HG03342 (cell line): ENCODE measurements at regions not wholly inside any gene's neighbourhood (a gene's known extent, or its start where the extent isn't known, plus 50 kb on each side); places are given as distances from the start of the nearest gene placed in this dataset.

ENCODE experiments used
- ATAC-seq: cut with Tn5 transposase; IDR thresholded peaks from one replicate; pipeline ENCODE4 v1.9.1; 2021; ENCODE audit warnings: mild to moderate bottlenecking, moderate library complexity; ENCODE audit not compliant: unreplicated experiment

GRCh38 chr18:42258301-42258965 lies 303.4 kb downstream of the PIK3C3 start:
- no peak for ATAC-seq

- ATAC-seq, result no peak
Measured at GRCh38 chr18:42261731-42262130, 306.7 kb downstream of the PIK3C3 start.

- no peak for ATAC-seq
Measured at GRCh38 chr18:42264497-42264896, 309.5 kb downstream of the PIK3C3 start.

DNA sequence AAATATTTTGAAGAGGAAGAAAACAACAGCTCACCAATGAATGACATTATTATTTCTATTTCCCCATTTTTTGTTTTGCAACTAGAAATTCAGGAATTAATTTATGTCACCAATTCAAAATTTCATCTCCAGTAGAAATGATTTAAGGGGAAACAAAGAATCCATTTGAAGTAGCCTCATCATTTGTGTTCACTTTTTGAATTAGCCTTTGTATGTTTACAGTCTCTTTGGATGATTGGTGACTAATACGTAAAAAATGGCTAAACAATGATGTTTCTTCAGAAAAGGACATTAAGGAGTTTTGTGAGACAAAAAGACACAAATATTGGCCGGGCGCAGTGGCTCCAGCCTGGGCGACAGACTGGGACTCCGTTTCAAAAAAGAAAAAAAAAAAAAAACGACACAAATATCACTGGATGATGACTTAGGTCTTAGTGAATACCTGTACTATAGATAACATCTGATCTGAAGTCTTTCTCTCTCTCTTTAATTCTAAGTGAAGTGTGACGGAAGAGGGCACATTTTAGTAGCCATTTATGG lies 313.2 kb downstream of the PIK3C3 start:
- ATAC-seq, result no peak

DNA sequence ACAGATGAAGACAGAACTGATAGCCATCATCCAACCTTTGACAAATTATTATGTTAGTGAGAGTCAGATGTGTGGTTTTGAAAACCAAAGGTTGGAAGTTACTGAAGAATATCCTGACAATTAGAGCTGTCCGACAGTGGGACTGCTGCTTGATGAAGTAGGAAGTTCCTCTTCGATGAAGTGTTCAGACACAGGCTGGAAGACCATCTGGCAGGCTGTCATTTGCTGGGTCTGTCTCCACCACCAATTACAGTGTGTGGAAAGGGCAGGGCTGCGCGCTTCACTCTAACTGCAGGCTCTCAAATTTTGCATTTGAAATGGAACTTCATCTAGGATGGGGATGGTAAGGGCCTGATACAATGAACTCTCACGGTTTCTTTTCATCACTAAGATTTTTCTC lies 313.8 kb downstream of the PIK3C3 start:
- no peak for ATAC-seq

GRCh38 chr18:42271647-42272414 lies 316.8 kb downstream of the PIK3C3 start:
- ATAC-seq, result no peak

- no peak for ATAC-seq
Measured at GRCh38 chr18:42274488-42275137, 319.6 kb downstream of the PIK3C3 start.

DNA sequence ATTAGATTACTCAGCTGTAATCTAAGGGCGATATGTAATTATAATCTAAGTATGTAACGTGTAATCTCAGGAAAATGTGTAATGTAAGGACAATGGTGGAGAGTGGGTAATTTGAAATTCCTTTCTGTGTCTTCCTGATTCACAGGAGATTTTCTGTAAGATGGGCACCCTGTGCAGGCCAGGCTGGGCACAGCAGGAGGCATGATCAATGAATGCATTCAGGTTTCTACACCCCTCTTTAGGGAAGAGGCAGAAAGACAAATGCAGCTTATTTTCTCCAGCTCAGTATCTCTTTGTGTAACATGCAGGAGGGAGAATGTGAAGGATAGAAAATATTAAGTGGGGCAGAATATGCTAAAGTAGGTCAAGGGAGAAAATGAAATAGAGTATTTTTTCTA lies 320.1 kb downstream of the PIK3C3 start:
- no peak for ATAC-seq

- ATAC-seq, result no peak
Measured at GRCh38 chr18:42275949-42276730, 321.1 kb downstream of the PIK3C3 start.

GRCh38 chr18:42281124-42281523 lies 326.1 kb downstream of the PIK3C3 start:
- ATAC-seq, result no peak

GRCh38 chr18:42281851-42282250 lies 326.8 kb downstream of the PIK3C3 start:
- no peak for ATAC-seq

GRCh38 chr18:42287047-42287446 lies 332.0 kb downstream of the PIK3C3 start:
- no peak for ATAC-seq

- ATAC-seq, result no peak
Measured at GRCh38 chr18:42288129-42288528, 333.1 kb downstream of the PIK3C3 start.

GRCh38 chr18:42289526-42289925 lies 334.5 kb downstream of the PIK3C3 start:
- no peak for ATAC-seq

DNA sequence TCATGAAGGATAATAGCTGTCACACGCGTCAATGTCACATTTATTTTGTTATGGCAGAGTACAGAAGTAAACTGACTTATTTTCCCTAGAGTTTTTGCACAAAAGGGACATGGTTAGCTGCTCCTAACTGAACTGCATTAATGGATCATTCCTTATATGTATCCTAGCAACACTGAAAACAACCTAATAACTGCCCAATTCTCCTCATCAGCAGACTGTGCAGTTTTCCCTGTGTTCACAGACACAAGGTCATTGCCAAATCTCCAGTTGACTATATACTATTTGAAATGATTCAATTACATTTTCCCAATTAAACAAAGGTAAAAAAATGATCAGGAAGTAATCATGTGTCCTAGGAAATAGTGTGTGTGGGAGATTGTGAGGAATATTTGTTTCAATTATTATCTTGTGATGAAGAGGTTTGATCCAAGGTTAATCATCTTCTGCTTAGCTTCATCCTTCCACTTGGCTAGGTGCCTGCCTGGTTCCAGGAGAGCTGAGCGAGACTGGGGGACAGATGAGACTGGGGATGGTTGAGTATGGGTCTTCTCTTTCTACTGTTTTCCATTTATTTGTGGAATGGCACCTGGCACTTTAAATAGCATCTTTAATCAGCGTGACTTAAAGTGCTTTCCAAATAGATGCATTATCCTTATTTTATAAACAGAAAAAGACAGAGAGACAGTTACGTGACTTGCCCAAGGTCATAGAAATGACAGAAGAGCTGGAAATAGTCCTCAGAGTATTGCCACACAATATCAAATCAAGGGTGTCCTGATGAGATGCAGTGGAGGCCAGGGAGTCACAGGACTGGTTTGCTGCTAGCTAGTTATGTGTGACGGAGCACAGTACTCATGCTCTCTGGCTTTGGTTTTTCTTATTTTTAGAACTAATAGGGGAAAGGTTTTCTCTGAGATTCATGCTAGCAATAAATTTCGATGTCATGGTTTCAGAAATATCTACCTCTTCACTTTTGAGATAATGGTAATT lies 335.6 kb downstream of the PIK3C3 start:
- no peak for ATAC-seq

DNA sequence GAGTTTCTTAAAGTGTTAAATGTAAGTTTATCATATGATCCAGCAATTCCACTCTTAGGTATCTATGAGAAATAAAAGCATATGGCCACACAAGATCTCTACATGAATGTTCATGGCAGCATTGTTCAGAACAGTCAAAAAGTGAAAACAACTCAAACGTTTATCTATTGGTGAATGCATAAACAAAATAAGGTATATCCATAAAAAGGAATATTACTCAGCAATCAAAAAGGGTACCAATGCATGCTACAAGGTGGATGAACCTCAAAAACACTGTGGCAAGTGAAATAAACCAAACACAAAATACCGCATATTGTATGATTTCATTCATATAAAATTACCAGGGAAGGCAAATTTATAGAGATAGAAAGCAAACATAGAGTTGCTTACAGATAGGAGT lies 337.6 kb downstream of the PIK3C3 start:
- no peak for ATAC-seq

- no peak for ATAC-seq
Measured at GRCh38 chr18:42296192-42296591, 341.2 kb downstream of the PIK3C3 start.

- ATAC-seq, result no peak
Measured at GRCh38 chr18:42296723-42297122, 341.7 kb downstream of the PIK3C3 start.

DNA sequence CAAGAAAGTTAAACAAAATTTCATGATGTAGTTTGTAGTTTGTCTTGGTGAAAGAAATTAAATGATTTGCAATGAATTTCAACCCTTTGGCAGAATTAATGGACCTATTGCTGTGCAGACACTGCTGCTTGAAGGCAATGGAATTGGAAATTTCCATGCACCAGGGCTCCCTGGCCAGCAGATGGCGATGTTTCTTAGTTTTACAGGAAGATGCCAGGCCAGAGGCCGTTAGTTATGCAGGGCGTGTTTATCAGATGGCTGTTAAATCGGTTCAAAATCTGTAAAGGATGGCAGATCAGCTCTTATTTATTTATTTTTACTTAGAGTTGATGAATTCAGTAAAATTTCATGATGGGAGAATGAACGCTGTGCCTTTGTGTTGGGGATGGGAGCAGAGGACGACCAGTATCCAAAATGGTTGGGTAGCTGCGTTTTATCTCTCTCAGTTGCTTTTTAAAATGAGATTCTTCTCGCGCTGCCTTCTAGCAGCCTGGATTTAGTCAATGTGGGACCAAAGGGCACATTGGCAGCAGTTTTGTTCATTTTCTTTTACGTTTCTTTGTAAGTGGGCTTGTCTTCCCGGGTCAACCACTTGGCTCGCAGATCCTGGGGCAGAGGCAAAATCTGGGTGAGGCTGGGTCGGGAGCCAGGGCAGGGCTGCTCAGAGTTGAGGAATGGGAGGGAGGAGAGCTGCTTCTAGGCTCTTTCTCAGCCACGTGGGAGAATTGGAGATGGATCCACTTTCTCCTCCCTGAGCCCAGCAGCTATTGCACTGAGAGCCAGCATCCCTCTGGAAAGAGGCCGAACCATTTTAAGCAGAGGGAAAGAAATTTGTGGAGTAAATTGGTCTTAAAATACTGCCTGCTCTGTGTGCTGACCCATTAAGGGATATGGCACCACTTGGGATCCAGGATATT lies 344.0 kb downstream of the PIK3C3 start:
- peak; percentile 87 for ATAC-seq
